ENCODE measurements at regions not wholly inside any gene's neighbourhood (a gene's known extent, or its start where the extent isn't known, plus 50 kb on each side); places are given as distances from the start of the nearest gene placed in this dataset.

GRCh38 chr21:25054689-25055088 lies 552.6 kb downstream of the MRPL39 start:
- no peak for TF ChIP-seq CTCF (IDR thresholded peaks at IDR 0.05; ENCODE audit: unreplicated experiment)
- H3K27ac Mint-ChIP-seq (ENCODE audit: unreplicated experiment), result no peak overlapping the region
- H3K27me3 Mint-ChIP-seq (ENCODE audit: unreplicated experiment), result no peaks in the 10 kb centered on the region
- no peaks in the 10 kb centered on the region for H3K36me3 Mint-ChIP-seq (ENCODE audit: insufficient read depth, unreplicated experiment)
- H3K9me3 Mint-ChIP-seq (ENCODE audit: low read depth, unreplicated experiment), result peaks cover 9% of the 10 kb centered on the region
- H3K4me1 Mint-ChIP-seq (ENCODE audit: low read depth, unreplicated experiment), result no peaks in the 10 kb centered on the region
- CTCF ChIA-PET, result no interaction called here
- DNase-seq, result no peak
- no TSS peak for BruUV-seq (replicated peaks)
- no peak overlapping the region for H3K4me3 Mint-ChIP-seq (ENCODE audit: low read depth, unreplicated experiment)
- intact Hi-C loops (cut with micrococcal nuclease; ENCODE audit: unreplicated experiment), result no loop called here

- H3K36me3 Mint-ChIP-seq (ENCODE audit: insufficient read depth, unreplicated experiment), result no peaks in the 10 kb centered on the region
- no peak for TF ChIP-seq CTCF (IDR thresholded peaks at IDR 0.05; ENCODE audit: unreplicated experiment)
- CTCF ChIA-PET, result no interaction called here
- H3K4me3 Mint-ChIP-seq (ENCODE audit: low read depth, unreplicated experiment), result no peak overlapping the region
- no peaks in the 10 kb centered on the region for H3K4me1 Mint-ChIP-seq (ENCODE audit: low read depth, unreplicated experiment)
- intact Hi-C loops (cut with micrococcal nuclease; ENCODE audit: unreplicated experiment), result no loop called here
- no peak for DNase-seq
- peaks cover 7% of the 10 kb centered on the region for H3K9me3 Mint-ChIP-seq (ENCODE audit: low read depth, unreplicated experiment)
- no TSS peak for BruUV-seq (replicated peaks)
- no peak overlapping the region for H3K27ac Mint-ChIP-seq (ENCODE audit: unreplicated experiment)
- no peaks in the 10 kb centered on the region for H3K27me3 Mint-ChIP-seq (ENCODE audit: unreplicated experiment)
Measured at GRCh38 chr21:25039461-25040380, 567.6 kb downstream of the MRPL39 start.

- intact Hi-C loops (cut with micrococcal nuclease; ENCODE audit: unreplicated experiment), result no loop called here
- Mint-ChIP-seq H3K9me3 (ENCODE audit: low read depth, unreplicated experiment) (no peaks in the 10 kb centered on the region), H3K36me3 (ENCODE audit: insufficient read depth, unreplicated experiment) (no peaks in the 10 kb centered on the region), H3K4me3 (ENCODE audit: low read depth, unreplicated experiment) (no peak overlapping the region), H3K27me3 (ENCODE audit: unreplicated experiment) (no peaks in the 10 kb centered on the region), H3K4me1 (ENCODE audit: low read depth, unreplicated experiment) (no peaks in the 10 kb centered on the region), H3K27ac (ENCODE audit: unreplicated experiment) (no peak overlapping the region)
- no TSS peak for BruUV-seq (replicated peaks)
- CTCF ChIA-PET, result no interaction called here
- TF ChIP-seq CTCF (IDR thresholded peaks at IDR 0.05; ENCODE audit: unreplicated experiment), result no peak
- no peak for DNase-seq
Measured at GRCh38 chr21:25036775-25037174, 570.5 kb downstream of the MRPL39 start.

GRCh38 chr21:25031750-25032149 lies 575.5 kb downstream of the MRPL39 start:
- no peaks in the 10 kb centered on the region for H3K4me1 Mint-ChIP-seq (ENCODE audit: low read depth, unreplicated experiment)
- no peak overlapping the region for H3K4me3 Mint-ChIP-seq (ENCODE audit: low read depth, unreplicated experiment)
- BruUV-seq (replicated peaks), result no TSS peak
- no peak overlapping the region for H3K27ac Mint-ChIP-seq (ENCODE audit: unreplicated experiment)
- no peaks in the 10 kb centered on the region for H3K36me3 Mint-ChIP-seq (ENCODE audit: insufficient read depth, unreplicated experiment)
- no peaks in the 10 kb centered on the region for H3K27me3 Mint-ChIP-seq (ENCODE audit: unreplicated experiment)
- CTCF ChIA-PET, result no interaction called here
- H3K9me3 Mint-ChIP-seq (ENCODE audit: low read depth, unreplicated experiment), result peaks cover 2% of the 10 kb centered on the region
- intact Hi-C loops (cut with micrococcal nuclease; ENCODE audit: unreplicated experiment), result no loop called here
- TF ChIP-seq CTCF (IDR thresholded peaks at IDR 0.05; ENCODE audit: unreplicated experiment), result no peak
- no peak for DNase-seq

Data from Calu3 (cell line).